Upper lobe of left lung (tissue), 4 donors: ENCODE measurements at regions not wholly inside any gene's neighbourhood (a gene's known extent, or its start where the extent isn't known, plus 50 kb on each side); places are given as distances from the start of the nearest gene placed in this dataset.

ENCODE experiments used
- EP300 ChIP-seq, 4 donors: sonication (generic); formaldehyde crosslinking; IDR thresholded peaks; one replicate each; pipeline ENCODE4 v1.5.1; 2017; ENCODE audit warnings: antibody characterized with exemption in 4 of 4, control low read depth in 2 of 4
- POLR2A ChIP-seq, 4 donors: fragments of 450-650 bp; IDR thresholded peaks; one replicate each; pipeline ENCODE4 v1.5.1; 2016 to 2017; ENCODE audit warnings: antibody characterized with exemption in 4 of 4, mild to moderate bottlenecking in 2 of 4
- POLR2AphosphoS5 ChIP-seq, 2 donors: sonication (generic); formaldehyde crosslinking; IDR thresholded peaks; one replicate each; pipeline ENCODE4 v1.5.1; 2017; ENCODE audit warnings: antibody characterized with exemption in 2 of 2
- TF ChIP-seq, protein P1 (sequence below), 6 experiments: fragments of 450-650 bp in 4 of 6; fragments of 200-600 bp in 2 of 6; sonication (generic) in 2 of 6; IDR thresholded peaks; one replicate each; pipeline ENCODE4 v1.5.1; 2016 to 2019; ENCODE audit warnings: antibody characterized with exemption in 6 of 6

DNA sequence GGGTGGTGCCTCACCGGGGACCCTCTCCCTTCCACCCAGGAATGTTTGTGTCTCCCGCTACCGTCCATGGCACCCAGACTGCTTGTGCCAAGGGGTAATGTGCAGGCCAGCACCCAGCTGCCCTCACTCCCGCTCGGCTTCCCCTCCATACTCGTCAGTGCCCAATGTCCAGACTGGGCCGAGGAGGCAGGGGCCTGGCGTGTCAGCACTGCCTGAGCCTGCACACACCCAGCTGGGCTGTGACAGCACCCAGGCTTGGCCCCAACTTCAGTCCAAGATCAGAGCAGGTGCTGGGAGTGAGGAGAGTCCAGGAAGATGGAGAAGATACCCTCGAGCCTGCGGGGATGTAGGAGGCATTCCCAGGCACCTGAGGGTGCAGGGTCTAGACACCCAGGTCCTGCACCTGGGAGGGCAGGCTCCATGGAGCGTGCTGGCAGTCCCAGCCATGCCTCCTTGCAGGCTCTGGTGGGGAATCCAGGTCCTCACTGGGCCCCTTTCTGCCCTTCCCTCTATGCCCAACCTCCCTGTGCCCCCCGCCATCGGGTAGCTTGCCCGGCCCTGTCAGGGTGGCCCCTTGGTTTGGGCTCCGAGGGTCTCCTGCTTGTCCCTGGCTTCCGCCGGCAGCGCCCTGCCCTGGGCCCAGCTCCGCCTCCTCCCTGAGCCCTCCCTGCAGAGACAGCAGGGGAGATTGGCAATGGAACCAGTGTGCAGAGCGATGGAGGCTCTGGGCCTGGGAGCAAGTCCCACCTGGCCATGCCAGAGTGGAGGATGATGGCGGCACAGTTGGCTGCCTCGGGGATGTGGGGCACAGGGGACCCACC is 250.8 kb upstream of the EDIL3 start:
- TF ChIP-seq POLR2A (IDR thresholded peaks at IDR 0.05) (no peak), POLR2AphosphoS5 (IDR thresholded peaks at IDR 0.05) (no peak), EP300 (IDR thresholded peaks at IDR 0.05) (no peak)
- TF ChIP-seq, protein P1, sequence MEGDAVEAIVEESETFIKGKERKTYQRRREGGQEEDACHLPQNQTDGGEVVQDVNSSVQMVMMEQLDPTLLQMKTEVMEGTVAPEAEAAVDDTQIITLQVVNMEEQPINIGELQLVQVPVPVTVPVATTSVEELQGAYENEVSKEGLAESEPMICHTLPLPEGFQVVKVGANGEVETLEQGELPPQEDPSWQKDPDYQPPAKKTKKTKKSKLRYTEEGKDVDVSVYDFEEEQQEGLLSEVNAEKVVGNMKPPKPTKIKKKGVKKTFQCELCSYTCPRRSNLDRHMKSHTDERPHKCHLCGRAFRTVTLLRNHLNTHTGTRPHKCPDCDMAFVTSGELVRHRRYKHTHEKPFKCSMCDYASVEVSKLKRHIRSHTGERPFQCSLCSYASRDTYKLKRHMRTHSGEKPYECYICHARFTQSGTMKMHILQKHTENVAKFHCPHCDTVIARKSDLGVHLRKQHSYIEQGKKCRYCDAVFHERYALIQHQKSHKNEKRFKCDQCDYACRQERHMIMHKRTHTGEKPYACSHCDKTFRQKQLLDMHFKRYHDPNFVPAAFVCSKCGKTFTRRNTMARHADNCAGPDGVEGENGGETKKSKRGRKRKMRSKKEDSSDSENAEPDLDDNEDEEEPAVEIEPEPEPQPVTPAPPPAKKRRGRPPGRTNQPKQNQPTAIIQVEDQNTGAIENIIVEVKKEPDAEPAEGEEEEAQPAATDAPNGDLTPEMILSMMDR (IDR thresholded peaks at IDR 0.05): no peak
